ENCODE measurements at regions not wholly inside any gene's neighbourhood (a gene's known extent, or its start where the extent isn't known, plus 50 kb on each side); places are given as distances from the start of the nearest gene placed in this dataset.

GRCh38 chr4:185958094-185958747, 110.7 kb upstream of the TLR3 start:
- H3K27ac Mint-ChIP-seq: no peak overlapping the region
- intact Hi-C loops (cut with micrococcal nuclease): no loop called here
- DNase-seq (no peak), ATAC-seq (ENCODE audit: low read depth) (no peak)
- POLR2A ChIA-PET: no interaction called here
- CTCF ChIA-PET: no interaction called here
- no peaks in the 10 kb centered on the region for H3K36me3 Mint-ChIP-seq (ENCODE audit: low read depth)
- H3K27me3 Mint-ChIP-seq: peaks cover 6% of the 10 kb centered on the region
- TF ChIP-seq, protein P1, sequence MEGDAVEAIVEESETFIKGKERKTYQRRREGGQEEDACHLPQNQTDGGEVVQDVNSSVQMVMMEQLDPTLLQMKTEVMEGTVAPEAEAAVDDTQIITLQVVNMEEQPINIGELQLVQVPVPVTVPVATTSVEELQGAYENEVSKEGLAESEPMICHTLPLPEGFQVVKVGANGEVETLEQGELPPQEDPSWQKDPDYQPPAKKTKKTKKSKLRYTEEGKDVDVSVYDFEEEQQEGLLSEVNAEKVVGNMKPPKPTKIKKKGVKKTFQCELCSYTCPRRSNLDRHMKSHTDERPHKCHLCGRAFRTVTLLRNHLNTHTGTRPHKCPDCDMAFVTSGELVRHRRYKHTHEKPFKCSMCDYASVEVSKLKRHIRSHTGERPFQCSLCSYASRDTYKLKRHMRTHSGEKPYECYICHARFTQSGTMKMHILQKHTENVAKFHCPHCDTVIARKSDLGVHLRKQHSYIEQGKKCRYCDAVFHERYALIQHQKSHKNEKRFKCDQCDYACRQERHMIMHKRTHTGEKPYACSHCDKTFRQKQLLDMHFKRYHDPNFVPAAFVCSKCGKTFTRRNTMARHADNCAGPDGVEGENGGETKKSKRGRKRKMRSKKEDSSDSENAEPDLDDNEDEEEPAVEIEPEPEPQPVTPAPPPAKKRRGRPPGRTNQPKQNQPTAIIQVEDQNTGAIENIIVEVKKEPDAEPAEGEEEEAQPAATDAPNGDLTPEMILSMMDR (IDR thresholded peaks at IDR 0.05): no peak
- no peaks in the 10 kb centered on the region for H3K4me1 Mint-ChIP-seq
- H3K9me3 Mint-ChIP-seq: no peaks in the 10 kb centered on the region
- no peak overlapping the region for H3K4me3 Mint-ChIP-seq

- Mint-ChIP-seq H3K4me1 (peaks cover 5% of the 10 kb centered on the region), H3K27me3 (no peaks in the 10 kb centered on the region), H3K27ac (no peak overlapping the region), H3K4me3 (peak overlapping the region; percentile 36), H3K9me3 (no peaks in the 10 kb centered on the region), H3K36me3 (ENCODE audit: low read depth) (no peaks in the 10 kb centered on the region)
- TF ChIP-seq, protein P1 (IDR thresholded peaks at IDR 0.05): no peak
- peak; percentile 65 for ATAC-seq (ENCODE audit: low read depth)
- DNase-seq: no peak
- intact Hi-C loops (cut with micrococcal nuclease): no loop called here
- CTCF ChIA-PET: no interaction called here
- POLR2A ChIA-PET: no interaction called here
Observed at GRCh38 chr4:185965426-185966384, 103.3 kb upstream of the TLR3 start.

- TF ChIP-seq, protein P1 (IDR thresholded peaks at IDR 0.05): no peak
- Mint-ChIP-seq H3K9me3 (no peaks in the 10 kb centered on the region), H3K4me3 (no peak overlapping the region), H3K27me3 (peaks cover 2% of the 10 kb centered on the region), H3K36me3 (ENCODE audit: low read depth) (no peaks in the 10 kb centered on the region), H3K27ac (no peak overlapping the region), H3K4me1 (peaks cover 5% of the 10 kb centered on the region)
- ChIA-PET POLR2A (no interaction called here), CTCF (no interaction called here)
- ATAC-seq (ENCODE audit: low read depth) (no peak), DNase-seq (no peak)
- intact Hi-C loops (cut with micrococcal nuclease): no loop called here
Observed at GRCh38 chr4:185966549-185966948, 102.4 kb upstream of the TLR3 start.

DNA sequence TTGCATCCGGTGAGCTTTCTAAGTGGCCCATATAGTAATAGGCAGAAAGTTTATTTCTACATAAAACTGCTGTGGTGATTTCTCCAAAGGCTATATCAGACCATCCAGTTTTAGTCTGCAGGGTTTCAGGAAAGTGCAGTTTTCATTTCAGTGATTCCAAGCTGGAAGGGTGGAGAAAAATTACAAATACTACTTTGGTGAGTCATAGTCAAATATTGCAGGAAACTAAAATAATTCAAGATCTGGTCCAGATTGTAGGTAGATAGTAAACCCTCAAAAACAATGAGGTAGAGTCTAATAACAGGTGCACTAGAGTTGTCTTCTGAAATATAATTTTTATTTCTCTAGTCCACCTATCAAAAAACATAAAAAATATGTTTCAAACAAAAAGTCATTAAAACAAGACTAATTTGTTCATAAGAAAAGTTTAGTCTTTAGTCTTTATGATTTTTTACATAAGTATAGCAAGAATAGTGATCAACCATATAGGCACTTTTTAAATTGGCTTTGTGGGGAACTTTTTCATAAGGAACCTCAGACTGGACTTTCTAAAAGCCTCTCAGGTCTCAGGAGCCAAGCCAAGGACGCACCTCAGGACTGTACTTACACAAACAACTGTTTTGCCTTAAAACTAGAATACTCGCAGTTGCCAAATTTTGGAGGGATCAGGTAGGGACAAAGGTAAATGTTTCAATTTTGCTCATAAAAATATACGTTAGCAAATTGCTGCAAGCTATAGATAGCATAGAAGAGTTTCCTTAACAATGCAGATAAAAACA, 101.8 kb upstream of the TLR3 start:
- H3K27ac Mint-ChIP-seq: no peak overlapping the region
- peaks cover 5% of the 10 kb centered on the region for H3K4me1 Mint-ChIP-seq
- no peak for DNase-seq
- H3K36me3 Mint-ChIP-seq (ENCODE audit: low read depth): no peaks in the 10 kb centered on the region
- peaks cover 4% of the 10 kb centered on the region for H3K27me3 Mint-ChIP-seq
- ChIA-PET POLR2A (no interaction called here), CTCF (no interaction called here)
- no peaks in the 10 kb centered on the region for H3K9me3 Mint-ChIP-seq
- intact Hi-C loops (cut with micrococcal nuclease): no loop called here
- ATAC-seq (ENCODE audit: low read depth): no peak
- TF ChIP-seq, protein P1 (IDR thresholded peaks at IDR 0.05): no peak
- H3K4me3 Mint-ChIP-seq: no peak overlapping the region

GRCh38 chr4:185969657-185970056, 99.3 kb upstream of the TLR3 start:
- H3K27me3 Mint-ChIP-seq: peaks cover 9% of the 10 kb centered on the region
- ATAC-seq (ENCODE audit: low read depth): no peak
- H3K4me3 Mint-ChIP-seq: no peak overlapping the region
- peaks cover 5% of the 10 kb centered on the region for H3K4me1 Mint-ChIP-seq
- H3K36me3 Mint-ChIP-seq (ENCODE audit: low read depth): no peaks in the 10 kb centered on the region
- DNase-seq: no peak
- H3K9me3 Mint-ChIP-seq: no peaks in the 10 kb centered on the region
- TF ChIP-seq, protein P1 (IDR thresholded peaks at IDR 0.05): no peak
- POLR2A ChIA-PET: no interaction called here
- CTCF ChIA-PET: no interaction called here
- intact Hi-C loops (cut with micrococcal nuclease): no loop called here
- H3K27ac Mint-ChIP-seq: no peak overlapping the region

Data from activated B cell treated with CpG ODN at 0.5 μM for 24 hours (primary cell).